Hematopoietic multipotent progenitor cell (in vitro differentiated cells): ENCODE measurements at regions not wholly inside any gene's neighbourhood (a gene's known extent, or its start where the extent isn't known, plus 50 kb on each side); places are given as distances from the start of the nearest gene placed in this dataset.
"Not testable (repeated sequence)": the region's sequence is repeated elsewhere in the genome, so short reads cannot be mapped to it uniquely, and the experiment has no call there.

Experiments
- DNase-seq, 3 donors: peaks; one replicate each; pipeline ENCODE4 v3.0.0-alpha.2; 2011 to 2015; ENCODE audit warnings: low read depth in 2 of 3, low spot score in 2 of 3

- no peak for DNase-seq
Measured at GRCh38 chr3:115204475-115204874, 57.4 kb upstream of the ZBTB20 start.

GRCh38 chr3:115208066-115208750 lies 61.1 kb upstream of the ZBTB20 start:
- DNase-seq, result no peak

GRCh38 chr3:115211810-115212492 lies 64.9 kb upstream of the ZBTB20 start:
- no peak for DNase-seq

GRCh38 chr3:115212615-115213014 lies 65.5 kb upstream of the ZBTB20 start:
- peak in 1 of 3 donors; percentile 5 for DNase-seq

- DNase-seq, result not testable (repeated sequence)
Measured at GRCh38 chr3:115213052-115213451, 66.0 kb upstream of the ZBTB20 start.

- no peak for DNase-seq
Measured at GRCh38 chr3:115217292-115217677, 70.2 kb upstream of the ZBTB20 start.

GRCh38 chr3:115217678-115218451 lies 70.8 kb upstream of the ZBTB20 start:
- DNase-seq, result peak in 2 of 3 donors; percentile 40 to 68

GRCh38 chr3:115218859-115219258 lies 71.8 kb upstream of the ZBTB20 start:
- no peak for DNase-seq

GRCh38 chr3:115224687-115225086 lies 77.6 kb upstream of the ZBTB20 start:
- DNase-seq, result no peak

GRCh38 chr3:115226844-115227445 lies 79.9 kb upstream of the ZBTB20 start:
- no peak for DNase-seq

- DNase-seq, result no peak
Measured at GRCh38 chr3:115227461-115227860, 80.4 kb upstream of the ZBTB20 start.

- no peak for DNase-seq
Measured at GRCh38 chr3:115228266-115228665, 81.2 kb upstream of the ZBTB20 start.

- no peak for DNase-seq
Measured at GRCh38 chr3:115232167-115232566, 85.1 kb upstream of the ZBTB20 start.

- no peak for DNase-seq
Measured at GRCh38 chr3:115233021-115233420, 85.9 kb upstream of the ZBTB20 start.

GRCh38 chr3:115236496-115236895 lies 89.4 kb upstream of the ZBTB20 start:
- DNase-seq, result no peak

GRCh38 chr3:115239717-115240116 lies 92.6 kb upstream of the ZBTB20 start:
- DNase-seq, result no peak

- DNase-seq, result no peak
Measured at GRCh38 chr3:115244350-115244749, 97.3 kb upstream of the ZBTB20 start.

GRCh38 chr3:115245438-115245837 lies 98.3 kb upstream of the ZBTB20 start:
- no peak for DNase-seq

- DNase-seq, result no peak
Measured at GRCh38 chr3:115245899-115246298, 98.8 kb upstream of the ZBTB20 start.

GRCh38 chr3:115246461-115247020 lies 99.5 kb upstream of the ZBTB20 start:
- no peak for DNase-seq

- no peak for DNase-seq
Measured at GRCh38 chr3:115248274-115248673, 101.2 kb upstream of the ZBTB20 start.
